ENCODE measurements at regions not wholly inside any gene's neighbourhood (a gene's known extent, or its start where the extent isn't known, plus 50 kb on each side); places are given as distances from the start of the nearest gene placed in this dataset.

DNA sequence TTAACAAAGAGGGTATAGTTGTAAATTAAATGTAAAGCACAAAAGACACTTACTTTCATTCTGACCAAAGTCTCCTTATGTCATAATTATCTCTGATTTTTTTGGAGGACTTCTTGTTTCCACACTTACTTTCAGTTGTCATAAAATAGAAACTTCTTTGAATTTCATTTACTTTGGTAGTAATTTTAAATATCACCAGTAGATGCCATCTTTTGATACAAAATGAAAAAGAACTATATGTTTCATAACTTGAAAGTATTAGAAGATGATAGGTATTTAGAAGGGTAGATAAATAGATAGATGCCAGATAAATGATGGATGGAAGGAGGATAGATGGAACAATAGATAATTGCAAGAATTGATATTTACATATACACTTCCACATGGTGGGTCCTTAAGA lies 1865.3 kb upstream of the CDH9 start:
- Histone ChIP-seq H3K4me3 (ENCODE audit: low read length) (no peak overlapping the region), H3K27me3 (ENCODE audit: control insufficient read depth, insufficient read depth, low read length) (no peaks in the 10 kb centered on the region), H3K36me3 (ENCODE audit: control insufficient read depth, insufficient read depth, low read length) (no peaks in the 10 kb centered on the region), H3K9me3 (ENCODE audit: control insufficient read depth, insufficient read depth, low read length) (no peaks in the 10 kb centered on the region), H3K27ac (ENCODE audit: low read length) (no peak overlapping the region), H3K4me1 (ENCODE audit: control insufficient read depth, insufficient read depth, low read length) (no peaks in the 10 kb centered on the region)
- Mint-ChIP-seq H3K9me3 (peaks cover 8 to 19% of the 10 kb centered on the region in 2 donors), H3K4me1 (no peaks in the 10 kb centered on the region), H3K27ac (no peak overlapping the region), H3K27me3 (ENCODE audit: low read depth in 2 of 2) (no peaks in the 10 kb centered on the region), H3K36me3 (no peaks in the 10 kb centered on the region), H3K4me3 (no peak overlapping the region)
- DNase-seq (no peak), ATAC-seq (no peak)
- intact Hi-C loops (cut with micrococcal nuclease) = no loop called here
- TF ChIP-seq, protein P1, sequence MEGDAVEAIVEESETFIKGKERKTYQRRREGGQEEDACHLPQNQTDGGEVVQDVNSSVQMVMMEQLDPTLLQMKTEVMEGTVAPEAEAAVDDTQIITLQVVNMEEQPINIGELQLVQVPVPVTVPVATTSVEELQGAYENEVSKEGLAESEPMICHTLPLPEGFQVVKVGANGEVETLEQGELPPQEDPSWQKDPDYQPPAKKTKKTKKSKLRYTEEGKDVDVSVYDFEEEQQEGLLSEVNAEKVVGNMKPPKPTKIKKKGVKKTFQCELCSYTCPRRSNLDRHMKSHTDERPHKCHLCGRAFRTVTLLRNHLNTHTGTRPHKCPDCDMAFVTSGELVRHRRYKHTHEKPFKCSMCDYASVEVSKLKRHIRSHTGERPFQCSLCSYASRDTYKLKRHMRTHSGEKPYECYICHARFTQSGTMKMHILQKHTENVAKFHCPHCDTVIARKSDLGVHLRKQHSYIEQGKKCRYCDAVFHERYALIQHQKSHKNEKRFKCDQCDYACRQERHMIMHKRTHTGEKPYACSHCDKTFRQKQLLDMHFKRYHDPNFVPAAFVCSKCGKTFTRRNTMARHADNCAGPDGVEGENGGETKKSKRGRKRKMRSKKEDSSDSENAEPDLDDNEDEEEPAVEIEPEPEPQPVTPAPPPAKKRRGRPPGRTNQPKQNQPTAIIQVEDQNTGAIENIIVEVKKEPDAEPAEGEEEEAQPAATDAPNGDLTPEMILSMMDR (IDR thresholded peaks at IDR 0.05) = no peak

DNA sequence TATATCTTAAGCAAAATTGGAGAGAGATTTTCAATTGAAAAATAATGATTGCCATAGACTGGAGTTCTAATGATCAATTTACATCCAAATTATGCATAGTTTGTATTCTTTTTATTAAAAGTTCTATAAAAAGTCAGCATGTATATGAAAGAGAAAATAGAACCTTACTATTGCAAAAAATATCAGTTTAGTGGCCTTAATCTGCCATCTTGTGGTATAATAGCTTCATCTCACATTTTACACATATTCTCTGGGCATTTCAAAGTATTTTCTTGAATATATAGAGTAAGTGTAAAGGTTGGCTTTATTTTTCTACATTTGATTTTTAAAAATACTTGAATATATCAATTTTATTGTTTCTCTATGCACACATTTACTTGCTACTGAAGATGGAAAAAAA lies 1858.6 kb upstream of the CDH9 start:
- TF ChIP-seq, protein P1 (IDR thresholded peaks at IDR 0.05) = no peak
- no peaks in the 10 kb centered on the region for H3K4me1 ChIP-seq (ENCODE audit: control insufficient read depth, insufficient read depth, low read length)
- no peak overlapping the region for H3K27ac Mint-ChIP-seq
- H3K9me3 ChIP-seq (ENCODE audit: control insufficient read depth, insufficient read depth, low read length) = no peaks in the 10 kb centered on the region
- no peaks in the 10 kb centered on the region for H3K27me3 ChIP-seq (ENCODE audit: control insufficient read depth, insufficient read depth, low read length)
- DNase-seq (no peak), ATAC-seq (no peak)
- no peak overlapping the region for H3K4me3 Mint-ChIP-seq
- peaks cover 7 to 10% of the 10 kb centered on the region in 2 donors for H3K9me3 Mint-ChIP-seq
- H3K27me3 Mint-ChIP-seq (ENCODE audit: low read depth in 2 of 2) = no peaks in the 10 kb centered on the region
- no peaks in the 10 kb centered on the region for H3K36me3 Mint-ChIP-seq
- H3K36me3 ChIP-seq (ENCODE audit: control insufficient read depth, insufficient read depth, low read length) = no peaks in the 10 kb centered on the region
- H3K4me1 Mint-ChIP-seq = no peaks in the 10 kb centered on the region
- H3K27ac ChIP-seq (ENCODE audit: low read length) = no peak overlapping the region
- no peak overlapping the region for H3K4me3 ChIP-seq (ENCODE audit: low read length)
- intact Hi-C loops (cut with micrococcal nuclease) = no loop called here

DNA sequence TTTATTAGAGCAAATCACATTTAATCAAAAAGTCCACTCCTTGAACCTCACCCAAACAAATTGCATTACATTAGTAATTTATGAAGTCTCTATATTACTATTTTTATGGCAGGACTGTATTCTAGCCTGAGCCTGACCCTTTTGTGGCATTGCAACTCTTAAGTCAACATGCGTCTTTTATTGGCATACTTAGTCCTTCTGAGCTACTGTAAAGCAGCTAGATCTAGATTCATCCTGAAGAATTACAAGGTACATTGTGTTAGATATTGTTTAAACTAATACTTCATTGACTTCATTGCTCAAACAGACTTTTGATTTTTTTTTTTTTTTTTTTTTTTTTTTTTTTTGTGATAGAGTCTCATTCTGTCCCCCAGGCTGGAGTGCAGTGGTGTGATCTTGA lies 1842.5 kb upstream of the CDH9 start:
- Histone ChIP-seq H3K27me3 (ENCODE audit: control insufficient read depth, insufficient read depth, low read length) (no peaks in the 10 kb centered on the region), H3K36me3 (ENCODE audit: control insufficient read depth, insufficient read depth, low read length) (no peaks in the 10 kb centered on the region), H3K4me3 (ENCODE audit: low read length) (no peak overlapping the region), H3K27ac (ENCODE audit: low read length) (no peak overlapping the region), H3K4me1 (ENCODE audit: control insufficient read depth, insufficient read depth, low read length) (no peaks in the 10 kb centered on the region), H3K9me3 (ENCODE audit: control insufficient read depth, insufficient read depth, low read length) (peaks cover 22% of the 10 kb centered on the region)
- peaks cover 4% of the 10 kb centered on the region for H3K36me3 Mint-ChIP-seq
- TF ChIP-seq, protein P1 (IDR thresholded peaks at IDR 0.05) = no peak
- 100% methylated on average over 1 of the region's 1 CpG for WGBS (ENCODE audit: insufficient coverage)
- no peaks in the 10 kb centered on the region for H3K4me1 Mint-ChIP-seq
- intact Hi-C loops (cut with micrococcal nuclease) = no loop called here
- ATAC-seq = no peak
- no peak for DNase-seq
- peaks cover 18 to 25% of the 10 kb centered on the region in 2 donors for H3K9me3 Mint-ChIP-seq
- H3K27me3 Mint-ChIP-seq (ENCODE audit: low read depth in 2 of 2) = no peaks in the 10 kb centered on the region
- H3K27ac Mint-ChIP-seq = no peak overlapping the region
- no peak overlapping the region for H3K4me3 Mint-ChIP-seq

DNA sequence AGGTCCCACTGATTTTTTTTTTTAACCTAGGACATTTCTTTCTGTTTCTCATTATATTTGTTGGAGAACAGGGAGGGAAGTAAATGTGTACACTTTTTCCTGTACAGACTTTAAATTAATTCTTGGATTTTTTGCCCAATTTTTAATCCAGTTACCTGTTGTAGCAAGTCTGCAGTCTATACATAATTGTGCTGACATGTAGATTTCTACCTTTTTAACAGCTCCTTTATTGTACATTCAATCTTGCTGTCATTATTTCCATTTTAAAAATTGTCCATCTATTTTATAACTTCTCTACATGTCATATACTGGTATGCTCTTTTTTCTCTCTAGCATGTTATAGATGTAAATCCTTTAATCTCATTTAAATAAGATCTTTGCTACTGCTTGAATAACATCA lies 1838.7 kb upstream of the CDH9 start:
- Histone ChIP-seq H3K27me3 (ENCODE audit: control insufficient read depth, insufficient read depth, low read length) (no peaks in the 10 kb centered on the region), H3K9me3 (ENCODE audit: control insufficient read depth, insufficient read depth, low read length) (peaks cover 7% of the 10 kb centered on the region), H3K4me3 (ENCODE audit: low read length) (no peak overlapping the region), H3K4me1 (ENCODE audit: control insufficient read depth, insufficient read depth, low read length) (no peaks in the 10 kb centered on the region), H3K27ac (ENCODE audit: low read length) (no peak overlapping the region), H3K36me3 (ENCODE audit: control insufficient read depth, insufficient read depth, low read length) (no peaks in the 10 kb centered on the region)
- ATAC-seq (no peak), DNase-seq (no peak)
- Mint-ChIP-seq H3K4me3 (no peak overlapping the region), H3K27me3 (ENCODE audit: low read depth in 2 of 2) (no peaks in the 10 kb centered on the region), H3K36me3 (no peaks in the 10 kb centered on the region), H3K9me3 (peaks cover 14 to 19% of the 10 kb centered on the region in 2 donors), H3K27ac (no peak overlapping the region), H3K4me1 (no peaks in the 10 kb centered on the region)
- TF ChIP-seq, protein P1 (IDR thresholded peaks at IDR 0.05) = no peak
- intact Hi-C loops (cut with micrococcal nuclease) = no loop called here
